Activated B cell treated with CpG ODN at 0.5 μM for 24 hours (primary cell): ENCODE measurements at regions not wholly inside any gene's neighbourhood (a gene's known extent, or its start where the extent isn't known, plus 50 kb on each side); places are given as distances from the start of the nearest gene placed in this dataset.

ENCODE experiments used
- ATAC-seq: fragments of 200-7000 bp; cut with Tn5 transposase; one replicate; pipeline ENCODE4 v1.10.0; 2021; ENCODE audit warnings: low read depth, mild to moderate bottlenecking, moderate library complexity
- CTCF ChIA-PET: fragments of 350-600 bp; sonication (Branson Sonifier 250); formaldehyde crosslinking; loops from one replicate; lab custom pipeline; 2021; ENCODE audit warnings: antibody characterized with exemption; lab: Charles Lee
- POLR2A ChIA-PET: fragments of 350-600 bp; sonication (Branson Sonifier 250); formaldehyde crosslinking; loops from one replicate; lab custom pipeline; 2021; ENCODE audit warnings: antibody characterized with exemption; lab: Charles Lee
- DNase-seq: peaks from one replicate; pipeline ENCODE4 v3.0.0; 2022
- H3K27ac Mint-ChIP-seq: one replicate; pipeline ENCODE4 v1.8.0; 2020; ENCODE audit warnings: mixed read lengths
- H3K27me3 Mint-ChIP-seq: one replicate; pipeline ENCODE4 v1.8.0; 2021; ENCODE audit warnings: mixed read lengths
- H3K36me3 Mint-ChIP-seq: one replicate; pipeline ENCODE4 v1.8.0; 2021; ENCODE audit warnings: low read depth, mixed read lengths
- H3K4me1 Mint-ChIP-seq: one replicate; pipeline ENCODE4 v1.8.0; 2021; ENCODE audit warnings: mixed read lengths
- H3K4me3 Mint-ChIP-seq: one replicate; pipeline ENCODE4 v1.8.0; 2020; ENCODE audit warnings: mild to moderate bottlenecking, mixed read lengths
- H3K9me3 Mint-ChIP-seq: one replicate; pipeline ENCODE4 v1.8.0; 2020; ENCODE audit warnings: mixed read lengths
- CTCF ChIP-seq: fragments of 200-600 bp; IDR thresholded peaks from one replicate; pipeline ENCODE4 v1.8.0; 2022; ENCODE audit warnings: antibody characterized with exemption, mild to moderate bottlenecking
- intact Hi-C: fragments of 100-400 bp; cut with micrococcal nuclease; formaldehyde crosslinking; loops from one replicate; pipeline ENCODE4 v1.15.1; 2024

- Mint-ChIP-seq H3K27me3 (no peaks in the 10 kb centered on the region), H3K27ac (peak overlapping the region; percentile 20), H3K4me1 (peaks cover 72% of the 10 kb centered on the region), H3K36me3 (peaks cover 76% of the 10 kb centered on the region), H3K4me3 (no peak overlapping the region), H3K9me3 (no peaks in the 10 kb centered on the region)
- no peak for TF ChIP-seq CTCF
- POLR2A ChIA-PET = interaction anchor here (0.7 to 4.5 kb wide), 4 partner anchors 8 to 55 kb away, joined by 3 to 15 read pairs (median 6); no protein-coding TSS in a partner anchor
- CTCF ChIA-PET = no interaction called here
- DNase-seq (no peak), ATAC-seq (no peak)
- intact Hi-C loops = no loop called here
These were observed 198.8 kb upstream of the KLF14 start for GRCh38 chr7:130932667-130933432.

- H3K4me1 Mint-ChIP-seq = peaks cover 72% of the 10 kb centered on the region
- ChIA-PET POLR2A (no interaction called here), CTCF (interaction anchor here (0.7 kb wide), 1 partner anchor 23 kb away, joined by 3 read pairs; no protein-coding TSS in a partner anchor)
- no peak for TF ChIP-seq CTCF
- no peaks in the 10 kb centered on the region for H3K9me3 Mint-ChIP-seq
- H3K4me3 Mint-ChIP-seq = no peak overlapping the region
- H3K27me3 Mint-ChIP-seq = no peaks in the 10 kb centered on the region
- H3K36me3 Mint-ChIP-seq = peaks cover 78% of the 10 kb centered on the region
- DNase-seq = no peak
- no peak overlapping the region for H3K27ac Mint-ChIP-seq
- ATAC-seq = no peak
- intact Hi-C loops = no loop called here
These were observed 199.9 kb upstream of the KLF14 start for GRCh38 chr7:130933919-130934318.

- ChIA-PET POLR2A (interaction anchor here (1.0 to 1.2 kb wide), 2 partner anchors 11 to 21 kb away, joined by 3 to 4 read pairs; no protein-coding TSS in a partner anchor), CTCF (interaction anchor here (1.1 to 1.2 kb wide), 2 partner anchors 24 to 39 kb away, joined by 3 to 4 read pairs; no protein-coding TSS in a partner anchor)
- intact Hi-C loops = no loop called here
- Mint-ChIP-seq H3K27me3 (no peaks in the 10 kb centered on the region), H3K36me3 (peaks cover 82% of the 10 kb centered on the region), H3K4me3 (no peak overlapping the region), H3K9me3 (no peaks in the 10 kb centered on the region), H3K27ac (peak overlapping the region; percentile 26), H3K4me1 (peaks cover 71% of the 10 kb centered on the region)
- no peak for ATAC-seq
- no peak for TF ChIP-seq CTCF
- no peak for DNase-seq
These were observed 201.7 kb upstream of the KLF14 start for GRCh38 chr7:130935564-130936157.

- no peak for TF ChIP-seq CTCF
- intact Hi-C loops = no loop called here
- Mint-ChIP-seq H3K27ac (peak overlapping the region; percentile 26), H3K36me3 (peaks cover 83% of the 10 kb centered on the region), H3K27me3 (no peaks in the 10 kb centered on the region), H3K4me1 (peaks cover 71% of the 10 kb centered on the region), H3K9me3 (no peaks in the 10 kb centered on the region), H3K4me3 (no peak overlapping the region)
- ChIA-PET CTCF (no interaction called here), POLR2A (interaction anchor here (1.0 to 1.2 kb wide), 2 partner anchors 12 to 21 kb away, joined by 3 to 4 read pairs; no protein-coding TSS in a partner anchor)
- DNase-seq = no peak
- ATAC-seq = no peak
These were observed 202.4 kb upstream of the KLF14 start for GRCh38 chr7:130936202-130936931.
